GM03348 (cell line): ENCODE measurements at regions not wholly inside any gene's neighbourhood (a gene's known extent, or its start where the extent isn't known, plus 50 kb on each side); places are given as distances from the start of the nearest gene placed in this dataset.

ENCODE experiments used
- DNase-seq: peaks from one replicate; pipeline ENCODE4 v3.0.0; 2012; ENCODE audit warnings: low spot score

- no peak for DNase-seq
Observed at GRCh38 chr6:126607289-126607688, 267.4 kb downstream of the CENPW start.

- DNase-seq: no peak
Observed at GRCh38 chr6:126608681-126609080, 268.8 kb downstream of the CENPW start.

- no peak for DNase-seq
Observed at GRCh38 chr6:126614642-126615504, 275.0 kb downstream of the CENPW start.

GRCh38 chr6:126616866-126617265, 277.0 kb downstream of the CENPW start:
- DNase-seq: no peak

GRCh38 chr6:126618639-126619343, 278.9 kb downstream of the CENPW start:
- DNase-seq: no peak

GRCh38 chr6:126620719-126621118, 280.8 kb downstream of the CENPW start:
- DNase-seq: no peak

GRCh38 chr6:126625019-126625418, 285.1 kb downstream of the CENPW start:
- peak; percentile 36 for DNase-seq

- DNase-seq: no peak
Observed at GRCh38 chr6:126628125-126628524, 288.2 kb downstream of the CENPW start.

GRCh38 chr6:126631363-126631762, 291.4 kb downstream of the CENPW start:
- DNase-seq: peak; percentile 22

GRCh38 chr6:126632271-126632670, 292.4 kb downstream of the CENPW start:
- DNase-seq: no peak

GRCh38 chr6:126633373-126633772, 293.5 kb downstream of the CENPW start:
- peak; percentile 7 for DNase-seq

- DNase-seq: no peak
Observed at GRCh38 chr6:126640356-126640755, 300.4 kb downstream of the CENPW start.

GRCh38 chr6:126640921-126641320, 301.0 kb downstream of the CENPW start:
- DNase-seq: no peak

GRCh38 chr6:126641641-126642040, 301.7 kb downstream of the CENPW start:
- no peak for DNase-seq

GRCh38 chr6:126643352-126643751, 303.4 kb downstream of the CENPW start:
- DNase-seq: no peak

- peak; percentile 62 for DNase-seq
Observed at GRCh38 chr6:126650931-126651330, 311.0 kb downstream of the CENPW start.

GRCh38 chr6:126657561-126658175, 317.8 kb downstream of the CENPW start:
- DNase-seq: peak; percentile 37

- no peak for DNase-seq
Observed at GRCh38 chr6:126660376-126660775, 320.5 kb downstream of the CENPW start.

GRCh38 chr6:126661646-126662045, 321.7 kb downstream of the CENPW start:
- DNase-seq: peak; percentile 58

- no peak for DNase-seq
Observed at GRCh38 chr6:126662966-126663365, 323.1 kb downstream of the CENPW start.

GRCh38 chr6:126664271-126664670, 324.4 kb downstream of the CENPW start:
- DNase-seq: peak; percentile 13

- DNase-seq: no peak
Observed at GRCh38 chr6:126665551-126665950, 325.6 kb downstream of the CENPW start.

GRCh38 chr6:126667071-126667470, 327.2 kb downstream of the CENPW start:
- DNase-seq: no peak
